HG03095 (cell line): ENCODE measurements at regions not wholly inside any gene's neighbourhood (a gene's known extent, or its start where the extent isn't known, plus 50 kb on each side); places are given as distances from the start of the nearest gene placed in this dataset.
"Not testable (repeated sequence)": the region's sequence is repeated elsewhere in the genome, so short reads cannot be mapped to it uniquely, and the experiment has no call there.

Source experiments
- ATAC-seq: cut with Tn5 transposase; IDR thresholded peaks from one replicate; pipeline ENCODE4 v1.9.1; 2021; ENCODE audit warnings: moderate library complexity; ENCODE audit not compliant: unreplicated experiment

DNA sequence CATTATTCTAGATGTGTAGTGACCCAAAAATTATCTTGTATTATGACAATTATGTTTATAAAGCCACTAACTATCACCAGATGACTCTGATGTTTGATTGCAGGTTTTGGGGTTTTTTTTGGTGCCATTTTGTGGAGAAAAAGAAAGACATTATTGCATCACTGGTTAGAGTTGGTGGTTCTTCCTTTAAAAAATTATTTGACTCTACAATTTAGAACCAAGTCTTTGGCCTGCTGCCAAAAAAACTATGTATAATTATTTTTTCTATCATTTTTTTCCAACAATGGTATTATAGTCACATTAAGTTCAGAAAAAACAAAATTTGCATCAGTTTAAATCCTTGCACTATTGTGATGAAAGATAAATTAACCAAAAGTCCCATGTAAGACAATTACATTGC is 258.6 kb upstream of the GRM7 start:
- no peak for ATAC-seq

DNA sequence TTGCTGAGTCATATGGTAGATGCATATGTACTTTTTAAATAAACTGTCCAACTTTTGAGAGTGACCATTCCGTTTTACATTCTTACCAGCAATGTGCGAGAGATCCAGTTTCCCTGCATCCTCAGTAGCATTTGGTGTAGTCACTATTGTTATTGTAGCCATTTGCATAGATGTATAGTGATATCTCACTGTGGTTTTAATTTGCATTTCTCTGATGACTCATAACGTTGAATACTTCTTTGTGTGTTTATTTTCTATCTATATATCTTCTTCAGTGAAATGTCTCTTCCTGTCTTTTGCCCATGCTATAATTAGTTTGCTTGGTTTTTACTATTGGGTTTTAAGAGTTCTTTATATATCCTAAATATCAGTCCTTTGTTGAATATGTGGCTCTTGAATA is 255.7 kb upstream of the GRM7 start:
- ATAC-seq, result no peak

DNA sequence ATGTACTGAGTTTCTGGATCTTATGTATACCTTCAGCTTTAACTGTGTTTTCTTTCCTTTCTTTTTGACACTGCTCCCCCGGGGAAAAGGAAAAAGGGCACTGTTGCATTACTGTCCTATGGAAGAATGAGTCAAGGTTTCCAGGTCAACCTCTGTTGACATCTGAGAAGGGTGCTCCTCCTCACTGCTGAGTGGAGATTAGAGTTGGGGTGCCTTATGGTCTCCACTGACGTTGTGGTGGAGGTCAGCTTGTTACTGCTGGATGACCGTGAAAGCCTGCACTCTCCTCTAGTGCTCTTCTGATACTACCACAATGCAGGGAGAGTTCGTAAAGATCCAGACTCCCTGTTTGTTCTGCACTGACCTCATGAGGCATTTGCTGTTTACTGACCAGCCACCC is 252.1 kb upstream of the GRM7 start:
- ATAC-seq, result no peak

DNA sequence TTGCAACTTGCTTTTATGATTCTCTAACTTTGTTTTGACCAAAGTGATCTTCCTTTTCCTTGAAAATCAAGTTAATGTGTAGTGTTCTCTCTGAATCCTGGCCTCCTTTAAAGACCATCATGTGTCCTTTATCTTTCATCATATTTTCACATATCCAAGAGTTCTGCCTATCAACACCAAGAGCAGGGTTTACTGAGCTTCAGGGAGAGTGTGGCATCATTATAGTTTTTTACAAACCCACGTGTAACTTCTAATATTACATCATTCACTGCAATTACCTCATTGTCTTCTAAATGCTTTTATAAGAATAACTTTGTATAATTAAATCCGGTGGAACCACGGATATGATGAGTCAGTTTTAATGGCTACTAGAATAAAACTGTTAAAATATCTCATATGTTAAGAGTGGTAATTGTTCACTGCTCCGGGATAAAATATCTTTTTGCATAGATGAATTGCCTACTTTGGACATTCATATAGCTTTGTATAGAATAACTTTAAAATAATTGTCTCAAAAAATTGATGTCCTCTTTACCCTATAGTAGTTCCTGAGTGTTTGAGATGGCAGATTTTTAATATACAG is 248.8 kb upstream of the GRM7 start:
- ATAC-seq, result no peak

DNA sequence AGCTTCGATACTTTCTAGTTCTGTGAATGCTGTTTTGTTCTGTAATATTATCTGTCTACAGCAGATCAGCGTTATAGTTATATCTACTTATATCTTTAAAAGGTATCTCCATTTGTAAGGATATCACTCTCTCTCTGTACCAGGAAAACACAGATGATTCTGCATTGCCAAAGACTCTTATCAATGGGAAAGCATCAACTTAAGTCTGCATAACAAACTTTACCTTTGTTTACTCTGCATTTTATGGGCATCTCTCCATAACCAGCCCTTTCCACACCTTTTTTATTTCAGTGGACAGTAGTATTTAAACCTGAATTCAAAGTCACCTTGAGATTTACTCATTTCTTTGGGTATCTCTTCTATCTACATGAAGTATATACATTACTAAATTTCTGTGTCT is 238.7 kb upstream of the GRM7 start:
- no peak for ATAC-seq

GRCh38 chr3:6622712-6623111 is 238.2 kb upstream of the GRM7 start:
- ATAC-seq, result no peak

DNA sequence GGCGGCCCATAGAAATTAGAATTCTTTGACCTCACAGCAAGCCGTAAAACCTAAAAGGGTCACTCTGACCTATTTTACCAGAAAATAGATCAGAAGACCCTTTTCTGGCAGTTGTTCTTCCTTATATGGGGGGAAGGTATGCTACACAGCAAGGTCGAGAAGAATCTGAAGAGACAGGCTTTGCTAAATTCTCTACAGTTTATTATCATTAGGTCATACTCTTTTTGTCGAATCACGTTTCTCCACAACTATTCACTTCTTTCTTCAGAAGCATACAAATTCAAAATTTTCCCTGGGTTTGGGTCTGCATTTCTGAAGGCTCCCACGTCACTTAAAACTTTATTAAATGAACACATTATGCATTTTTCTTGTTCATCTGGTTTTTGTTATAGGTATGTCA is 229.5 kb upstream of the GRM7 start:
- no peak for ATAC-seq

DNA sequence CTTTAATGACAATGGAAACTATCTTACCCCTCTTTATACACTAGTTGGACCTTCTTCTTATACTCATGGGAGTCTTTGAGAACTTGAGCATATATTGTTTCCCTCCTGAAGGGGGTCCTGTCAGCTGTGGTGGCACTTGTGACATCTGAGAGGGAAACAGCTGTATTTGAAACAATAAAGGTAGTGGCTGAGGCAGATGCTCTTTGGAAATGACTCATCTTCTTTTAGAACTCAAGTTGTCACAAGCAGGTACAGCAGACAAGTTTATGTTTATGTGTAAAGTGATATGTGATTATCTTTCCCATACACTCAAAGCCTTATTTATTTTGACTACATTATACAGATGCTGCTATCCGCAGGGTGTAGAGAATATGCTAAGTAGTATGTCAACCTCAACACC is 220.0 kb upstream of the GRM7 start:
- no peak for ATAC-seq

- ATAC-seq, result no peak
Measured at GRCh38 chr3:6644070-6644929, 216.6 kb upstream of the GRM7 start.

DNA sequence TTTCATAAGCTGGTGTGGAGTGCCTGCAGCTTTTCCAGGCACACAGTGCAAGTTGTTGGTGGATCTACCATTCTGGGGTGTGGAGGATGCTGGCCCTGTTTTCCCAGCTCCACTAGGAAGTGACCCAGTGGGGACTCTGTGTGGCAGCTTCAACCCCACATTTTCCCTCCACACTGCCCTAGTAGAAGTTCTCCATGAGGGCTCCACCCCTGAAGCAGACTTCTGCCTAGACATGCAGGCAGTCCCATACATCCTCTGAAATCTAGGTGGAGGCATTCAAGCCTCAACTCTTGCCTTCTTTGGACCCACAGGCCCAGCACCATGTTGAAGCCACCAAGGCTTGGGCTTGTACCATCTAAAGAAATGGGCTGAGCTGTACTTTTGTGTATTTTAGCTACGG is 206.2 kb upstream of the GRM7 start:
- ATAC-seq, result no peak

- no peak for ATAC-seq
Measured at GRCh38 chr3:6655275-6655674, 205.6 kb upstream of the GRM7 start.

- ATAC-seq, result no peak
Measured at GRCh38 chr3:6657591-6657990, 203.3 kb upstream of the GRM7 start.

- no peak for ATAC-seq
Measured at GRCh38 chr3:6667354-6667753, 193.6 kb upstream of the GRM7 start.

DNA sequence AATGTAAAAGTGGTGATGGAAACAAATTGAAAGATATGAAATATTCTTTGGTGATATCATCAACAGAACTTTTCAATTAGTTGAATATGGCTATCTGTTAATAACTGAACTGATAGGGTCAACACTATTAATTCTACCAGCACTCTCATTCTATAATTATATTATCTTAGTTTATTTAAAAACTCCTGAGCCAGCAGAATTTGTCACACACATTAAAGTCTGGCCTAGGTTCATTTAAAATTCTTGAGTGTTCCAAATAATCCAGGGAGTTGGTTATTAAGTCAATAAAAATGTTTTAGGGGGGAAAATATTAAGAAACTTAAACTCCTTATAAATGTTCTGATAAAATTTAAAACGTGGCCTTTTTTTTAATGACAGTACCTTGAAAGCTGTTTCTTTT is 189.6 kb upstream of the GRM7 start:
- ATAC-seq, result no peak

- ATAC-seq, result no peak
Measured at GRCh38 chr3:6679510-6679909, 181.4 kb upstream of the GRM7 start.

GRCh38 chr3:6680119-6680806 is 180.7 kb upstream of the GRM7 start:
- peak; percentile 91 for ATAC-seq

DNA sequence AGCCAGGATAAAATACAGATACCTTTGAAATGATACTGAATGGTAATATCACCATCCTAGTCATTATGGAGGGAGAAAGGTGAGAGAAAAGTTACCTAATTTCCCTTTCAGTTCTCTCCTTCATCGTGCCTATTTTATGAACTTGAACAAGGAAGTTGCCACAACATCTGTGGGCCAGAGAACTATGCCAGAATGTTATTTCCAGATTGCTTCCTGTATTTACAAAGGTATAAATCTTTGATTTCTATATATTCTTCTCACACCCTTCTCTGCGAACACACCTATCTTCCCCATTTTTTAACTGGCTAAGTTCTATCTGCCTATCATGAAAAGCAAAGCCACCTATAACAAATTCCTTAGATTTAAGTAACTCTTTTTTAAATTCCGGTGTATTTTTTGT is 163.6 kb upstream of the GRM7 start:
- ATAC-seq, result no peak

DNA sequence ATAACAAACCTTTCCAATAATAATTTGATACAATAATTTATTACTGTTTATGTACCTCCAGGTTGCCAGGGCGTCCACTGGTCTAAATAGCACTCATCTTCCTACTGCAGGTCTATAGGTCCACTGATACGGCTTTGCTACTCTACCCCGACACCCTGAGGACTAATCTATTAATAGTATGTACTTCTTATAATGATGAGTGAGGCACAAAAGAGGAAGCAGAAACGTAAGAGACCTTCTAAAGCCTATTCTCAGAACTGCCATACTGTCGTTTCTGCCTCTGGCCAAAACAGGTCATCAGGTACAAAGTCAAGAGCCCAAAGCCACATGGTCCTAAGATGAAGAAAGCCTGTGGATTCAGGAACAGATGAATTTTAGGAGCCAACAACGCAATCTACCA is 163.2 kb upstream of the GRM7 start:
- ATAC-seq, result peak; percentile 62

DNA sequence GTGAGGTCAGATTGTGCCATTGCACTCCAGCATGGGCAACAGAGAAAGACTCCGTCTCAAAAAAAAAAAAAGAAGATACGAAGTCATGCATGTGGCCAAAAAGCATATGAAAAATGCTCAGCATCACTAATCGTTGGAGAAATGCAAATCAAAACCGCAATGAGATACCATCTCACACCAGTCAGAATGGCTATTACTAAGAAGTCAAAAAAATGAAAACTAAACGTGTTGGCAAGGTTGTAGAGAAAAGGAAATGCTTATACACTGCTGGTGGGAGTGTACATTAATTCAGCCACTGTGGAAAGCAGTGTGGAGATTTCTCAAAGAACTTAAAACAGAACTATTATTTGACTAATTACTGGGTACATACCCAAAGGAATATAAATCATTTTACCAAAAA is 156.1 kb upstream of the GRM7 start:
- not testable (repeated sequence) for ATAC-seq

- no peak for ATAC-seq
Measured at GRCh38 chr3:6706777-6707176, 154.1 kb upstream of the GRM7 start.

- ATAC-seq, result no peak
Measured at GRCh38 chr3:6709178-6709577, 151.7 kb upstream of the GRM7 start.

DNA sequence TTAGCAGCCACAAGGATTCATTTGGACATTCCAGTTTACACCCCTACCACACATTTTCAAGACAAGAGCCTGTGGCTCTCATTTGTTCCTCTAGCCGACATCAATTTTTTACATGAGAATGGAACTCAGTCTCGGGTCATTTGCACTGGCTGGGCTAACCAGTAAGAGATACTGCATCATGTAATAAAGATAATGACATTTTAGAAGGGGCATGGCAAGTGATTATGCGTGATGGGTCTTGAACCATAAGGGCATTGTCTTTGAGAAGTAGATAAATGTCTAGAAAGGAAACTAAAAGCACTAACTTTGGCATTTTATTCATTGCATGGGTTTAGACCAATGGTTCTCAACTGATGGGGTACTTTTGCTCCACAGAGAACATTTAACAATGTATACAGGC is 146.0 kb upstream of the GRM7 start:
- no peak for ATAC-seq
